Activated naive CD8-positive, alpha-beta T cell treated with anti-CD3 and anti-CD28 coated beads, Interleukin-2, amount 10 ng/mL, durations not matched to agents 7 days and 5 days (primary cell): ENCODE measurements at regions not wholly inside any gene's neighbourhood (a gene's known extent, or its start where the extent isn't known, plus 50 kb on each side); places are given as distances from the start of the nearest gene placed in this dataset.

ENCODE experiments used
- ATAC-seq: fragments of 150-1000 bp; cut with Tn5 transposase; one replicate; pipeline ENCODE4 v1.10.0; 2021; ENCODE audit warnings: low read depth, moderate library complexity
- POLR2A ChIA-PET: fragments of 350-600 bp; sonication (Branson Sonifier 250); formaldehyde crosslinking; loops from one replicate; lab custom pipeline; 2021; ENCODE audit warnings: antibody characterized with exemption; lab: Charles Lee
- DNase-seq: peaks from one replicate; pipeline ENCODE4 v3.0.0; 2021
- H3K27ac Mint-ChIP-seq: one replicate; pipeline ENCODE4 v1.8.0; 2022; ENCODE audit warnings: mild to moderate bottlenecking, mixed read lengths
- H3K27me3 Mint-ChIP-seq: one replicate; pipeline ENCODE4 v1.8.0; 2022; ENCODE audit warnings: mild to moderate bottlenecking, moderate library complexity, mixed read lengths
- H3K36me3 Mint-ChIP-seq: one replicate; pipeline ENCODE4 v1.8.0; 2021; ENCODE audit warnings: mild to moderate bottlenecking, mixed read lengths
- H3K4me1 Mint-ChIP-seq: one replicate; pipeline ENCODE4 v1.8.0; 2021; ENCODE audit warnings: mixed read lengths
- H3K4me3 Mint-ChIP-seq: one replicate; pipeline ENCODE4 v1.8.0; 2022; ENCODE audit warnings: mild to moderate bottlenecking, moderate library complexity, mixed read lengths
- H3K9me3 Mint-ChIP-seq: one replicate; pipeline ENCODE4 v1.8.0; 2021; ENCODE audit warnings: mixed read lengths

DNA sequence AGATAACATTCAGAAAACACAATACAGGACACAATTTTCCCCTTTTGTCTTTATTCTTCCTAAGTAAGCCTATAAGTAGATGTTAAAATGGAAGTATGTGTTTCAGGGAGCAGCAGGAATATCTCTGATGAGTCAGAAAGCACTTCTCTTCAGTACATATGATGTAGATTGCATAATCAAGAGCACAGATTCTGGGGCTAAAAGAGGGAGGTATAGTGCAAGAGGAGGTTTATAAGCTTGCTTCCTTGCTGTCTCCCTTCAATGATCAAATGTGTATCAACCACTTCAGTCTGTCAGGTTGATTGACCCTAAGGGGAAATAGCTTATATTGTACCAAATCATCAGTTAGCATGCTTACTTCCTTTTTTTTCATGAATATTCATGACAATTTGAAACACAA is 822.8 kb downstream of the BRINP3 start:
- ATAC-seq: no peak

DNA sequence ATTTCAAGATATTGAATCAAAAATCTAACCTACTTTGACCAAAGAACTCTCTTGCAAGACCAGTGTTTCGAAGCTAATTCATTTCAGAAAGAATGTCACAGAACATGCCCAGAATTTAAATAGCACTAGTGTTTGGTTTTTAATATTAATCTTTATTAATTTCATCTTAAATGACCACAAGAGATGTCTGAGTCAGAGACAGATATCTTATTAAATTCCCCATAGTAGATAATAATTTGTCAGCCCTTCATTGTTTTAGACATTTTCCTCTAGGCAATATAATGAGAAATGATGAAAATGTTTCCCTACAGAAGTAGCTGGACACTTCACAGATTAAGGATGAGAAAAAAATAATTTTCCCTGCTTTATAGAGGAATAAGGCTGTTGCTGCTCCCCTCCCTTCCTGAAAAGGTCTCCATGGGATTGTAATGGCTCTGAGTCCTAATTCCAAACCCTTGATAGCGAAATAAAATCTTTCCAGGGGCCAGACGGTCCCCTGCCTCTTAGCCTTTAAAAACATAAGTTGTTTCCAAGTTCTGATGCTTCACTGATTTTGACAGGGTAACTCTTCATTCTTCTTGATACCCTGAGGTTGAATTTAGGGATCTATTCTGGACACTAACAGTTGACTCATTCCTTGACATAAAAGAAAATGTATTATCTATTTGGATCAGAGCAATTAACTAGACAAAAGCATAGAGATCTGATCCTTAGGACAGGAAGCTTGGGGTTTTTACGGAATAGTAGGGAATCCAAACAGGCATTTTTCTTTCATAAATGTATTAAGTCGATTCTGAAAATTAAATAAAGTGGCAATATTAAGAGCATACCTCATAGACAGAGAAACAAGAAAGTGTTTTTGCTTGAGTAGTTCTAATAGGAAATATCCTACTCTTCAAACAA is 820.8 kb downstream of the BRINP3 start:
- ATAC-seq (no peak), DNase-seq (no peak)
- H3K27me3 Mint-ChIP-seq: no peaks in the 10 kb centered on the region
- H3K36me3 Mint-ChIP-seq: no peaks in the 10 kb centered on the region
- POLR2A ChIA-PET: no interaction called here
- peaks cover 4% of the 10 kb centered on the region for H3K9me3 Mint-ChIP-seq
- no peaks in the 10 kb centered on the region for H3K4me1 Mint-ChIP-seq
- no peak overlapping the region for H3K4me3 Mint-ChIP-seq
- no peak overlapping the region for H3K27ac Mint-ChIP-seq

More for the DNA sequence above, 822.8 kb downstream of the BRINP3 start:
- DNase-seq: no peak
- Mint-ChIP-seq H3K27ac (no peak overlapping the region), H3K9me3 (peaks cover 4% of the 10 kb centered on the region), H3K4me3 (no peak overlapping the region), H3K36me3 (no peaks in the 10 kb centered on the region), H3K4me1 (no peaks in the 10 kb centered on the region), H3K27me3 (no peaks in the 10 kb centered on the region)
- POLR2A ChIA-PET: no interaction called here

DNA sequence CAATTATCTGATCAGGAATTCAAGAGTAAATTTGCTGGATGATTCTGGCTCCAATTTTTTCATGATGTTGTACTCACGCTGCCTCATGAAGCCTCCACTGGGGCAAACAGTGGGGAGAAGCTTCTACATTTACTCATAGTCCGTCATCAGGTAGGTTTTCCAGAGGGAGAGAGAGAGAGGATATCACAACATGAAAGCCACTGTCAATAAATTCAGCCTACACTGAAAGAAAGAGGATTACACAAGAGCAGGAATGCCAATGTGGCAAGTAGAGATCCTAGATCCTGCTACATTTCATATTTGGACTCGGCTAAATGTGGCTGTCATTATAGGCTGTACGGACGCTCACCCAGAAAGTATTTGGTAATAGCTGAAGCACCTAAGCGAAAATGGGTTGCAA is 819.9 kb downstream of the BRINP3 start:
- Mint-ChIP-seq H3K9me3 (peaks cover 6% of the 10 kb centered on the region), H3K4me3 (no peak overlapping the region), H3K27ac (no peak overlapping the region), H3K36me3 (no peaks in the 10 kb centered on the region), H3K4me1 (no peaks in the 10 kb centered on the region), H3K27me3 (no peaks in the 10 kb centered on the region)
- ATAC-seq (no peak), DNase-seq (no peak)
- POLR2A ChIA-PET: no interaction called here

DNA sequence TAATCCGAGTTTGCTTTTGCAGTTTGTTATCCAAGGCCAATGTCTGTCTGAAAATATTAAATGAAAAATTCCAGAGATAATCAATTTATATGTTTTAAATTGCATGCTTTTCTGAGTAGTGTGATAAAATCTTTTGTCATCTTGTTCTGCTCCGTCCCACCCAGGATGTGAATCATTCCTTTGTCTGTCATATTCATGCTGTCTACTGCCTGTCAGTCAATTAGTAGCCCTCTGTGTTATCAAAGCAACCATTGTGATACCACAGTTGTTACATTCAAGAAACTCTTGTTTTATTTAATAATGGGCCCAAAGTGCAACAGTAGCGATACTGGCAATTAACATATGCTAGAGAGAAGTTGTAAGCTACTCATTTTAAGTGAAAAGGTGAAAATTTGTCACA is 819.3 kb downstream of the BRINP3 start:
- H3K4me1 Mint-ChIP-seq: no peaks in the 10 kb centered on the region
- POLR2A ChIA-PET: no interaction called here
- peaks cover 6% of the 10 kb centered on the region for H3K9me3 Mint-ChIP-seq
- H3K27ac Mint-ChIP-seq: no peak overlapping the region
- DNase-seq: no peak
- ATAC-seq: no peak
- no peak overlapping the region for H3K4me3 Mint-ChIP-seq
- H3K27me3 Mint-ChIP-seq: no peaks in the 10 kb centered on the region
- H3K36me3 Mint-ChIP-seq: no peaks in the 10 kb centered on the region

DNA sequence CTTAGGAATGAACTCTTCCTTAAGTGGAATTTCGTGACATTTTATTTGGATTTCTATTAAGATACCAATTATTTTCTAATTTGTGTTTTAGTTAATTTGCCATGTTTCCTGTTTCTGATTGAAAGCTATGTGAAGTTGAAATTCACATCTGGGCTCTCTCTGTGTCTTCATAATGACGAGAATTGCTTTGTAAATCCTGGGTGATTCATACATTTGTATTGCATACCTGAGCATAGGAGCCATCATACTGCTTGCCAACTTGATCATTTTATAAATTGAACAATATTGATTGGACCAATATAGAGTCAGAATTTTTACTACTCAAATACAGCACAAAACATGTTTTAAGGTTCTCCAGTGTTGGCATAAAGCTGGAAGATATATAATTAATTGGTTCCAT is 817.9 kb downstream of the BRINP3 start:
- ATAC-seq (no peak), DNase-seq (no peak)
- POLR2A ChIA-PET: no interaction called here
- H3K9me3 Mint-ChIP-seq: peaks cover 5% of the 10 kb centered on the region
- no peak overlapping the region for H3K4me3 Mint-ChIP-seq
- H3K4me1 Mint-ChIP-seq: no peaks in the 10 kb centered on the region
- no peaks in the 10 kb centered on the region for H3K27me3 Mint-ChIP-seq
- H3K36me3 Mint-ChIP-seq: no peaks in the 10 kb centered on the region
- H3K27ac Mint-ChIP-seq: no peak overlapping the region

DNA sequence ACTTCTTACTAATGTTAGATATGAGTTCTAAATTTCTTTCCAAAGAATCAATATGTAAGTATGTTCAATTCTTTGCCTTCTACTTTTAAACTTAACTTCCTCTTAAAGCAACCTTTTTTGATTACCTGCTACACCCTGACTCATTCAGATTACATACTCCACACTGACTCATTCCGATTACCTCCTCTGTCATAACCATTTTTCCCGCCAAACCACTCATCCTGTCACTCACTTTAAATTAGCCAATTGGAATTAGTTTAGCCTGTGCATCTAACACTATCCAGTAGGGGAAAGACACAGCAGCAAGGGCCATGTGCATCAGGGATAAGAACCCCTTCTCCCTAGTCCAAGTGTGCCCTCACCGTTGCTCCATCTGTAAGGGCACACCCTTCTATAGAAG is 815.5 kb downstream of the BRINP3 start:
- POLR2A ChIA-PET: no interaction called here
- Mint-ChIP-seq H3K27me3 (no peaks in the 10 kb centered on the region), H3K9me3 (peaks cover 8% of the 10 kb centered on the region), H3K4me3 (no peak overlapping the region), H3K36me3 (no peaks in the 10 kb centered on the region), H3K27ac (no peak overlapping the region), H3K4me1 (no peaks in the 10 kb centered on the region)
- no peak for ATAC-seq
- DNase-seq: no peak

DNA sequence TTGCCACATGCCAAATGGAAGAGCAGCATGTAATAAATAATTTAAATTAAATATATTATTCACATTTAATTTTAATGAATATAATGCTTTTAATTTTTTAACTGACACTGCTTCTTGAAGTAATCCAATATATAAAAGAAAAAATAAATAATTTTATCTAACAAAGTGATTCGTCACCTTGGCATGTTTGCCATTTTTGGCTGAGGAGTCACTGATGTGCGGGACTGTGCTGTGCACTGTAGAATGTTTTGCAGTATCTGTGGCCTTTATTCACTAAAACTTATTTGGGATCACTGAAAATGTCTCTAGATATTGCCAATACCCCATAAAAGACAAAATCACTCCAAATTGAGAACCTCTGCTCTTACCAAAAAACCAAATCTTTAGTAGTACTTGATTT is 807.8 kb downstream of the BRINP3 start:
- Mint-ChIP-seq H3K27me3 (no peaks in the 10 kb centered on the region), H3K9me3 (peaks cover 3% of the 10 kb centered on the region), H3K27ac (no peak overlapping the region), H3K36me3 (no peaks in the 10 kb centered on the region), H3K4me3 (no peak overlapping the region), H3K4me1 (no peaks in the 10 kb centered on the region)
- POLR2A ChIA-PET: no interaction called here
- DNase-seq (no peak), ATAC-seq (no peak)

DNA sequence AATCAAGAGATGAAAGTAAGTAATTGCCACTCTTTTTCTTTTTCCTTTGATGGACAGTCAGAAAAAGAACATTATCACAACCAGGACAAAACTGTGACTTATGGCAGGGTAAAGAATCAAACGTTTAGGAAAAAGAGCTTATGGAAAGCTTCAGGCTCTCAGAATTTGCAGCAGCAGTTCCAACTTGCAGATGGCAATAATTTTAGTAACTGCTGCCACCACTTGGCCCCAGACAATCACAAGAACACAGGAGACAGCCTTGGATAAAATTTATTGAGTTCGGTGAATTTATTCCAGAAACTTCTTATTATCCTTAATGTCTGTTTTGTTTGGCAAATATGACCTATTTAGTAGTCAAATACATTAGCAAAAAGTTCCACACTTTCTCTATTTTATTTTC is 804.4 kb downstream of the BRINP3 start:
- Mint-ChIP-seq H3K4me1 (no peaks in the 10 kb centered on the region), H3K4me3 (no peak overlapping the region), H3K27ac (no peak overlapping the region), H3K36me3 (no peaks in the 10 kb centered on the region), H3K9me3 (no peaks in the 10 kb centered on the region), H3K27me3 (no peaks in the 10 kb centered on the region)
- DNase-seq: no peak
- POLR2A ChIA-PET: no interaction called here
- no peak for ATAC-seq

DNA sequence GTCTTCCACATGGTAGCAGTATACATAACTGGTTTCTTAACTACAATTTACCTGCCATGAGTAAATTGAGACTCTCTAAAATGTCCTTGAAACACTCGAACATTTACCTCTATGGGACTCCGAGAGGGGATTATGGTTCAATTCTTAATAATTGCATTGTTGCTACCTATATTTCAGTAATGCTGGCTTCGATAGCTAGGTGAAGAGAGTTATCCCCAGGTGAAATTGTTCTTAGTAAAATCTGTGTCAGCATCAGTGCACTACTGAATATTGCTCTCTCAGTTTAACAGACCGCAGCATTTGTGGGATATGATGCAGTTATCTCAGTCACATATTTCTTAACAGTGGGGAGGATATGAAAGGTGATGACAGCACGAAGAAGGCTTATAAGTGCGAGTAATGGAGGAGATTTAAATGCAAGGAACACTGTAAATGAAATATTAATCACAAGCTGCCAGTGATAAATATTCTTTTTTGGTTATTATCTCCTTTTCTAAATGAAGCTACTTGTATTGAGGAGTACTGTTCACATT is 801.9 kb downstream of the BRINP3 start:
- POLR2A ChIA-PET: no interaction called here
- Mint-ChIP-seq H3K9me3 (peaks cover 4% of the 10 kb centered on the region), H3K27ac (no peak overlapping the region), H3K4me3 (no peak overlapping the region), H3K27me3 (no peaks in the 10 kb centered on the region), H3K4me1 (no peaks in the 10 kb centered on the region), H3K36me3 (no peaks in the 10 kb centered on the region)
- no peak for DNase-seq
- ATAC-seq: no peak

DNA sequence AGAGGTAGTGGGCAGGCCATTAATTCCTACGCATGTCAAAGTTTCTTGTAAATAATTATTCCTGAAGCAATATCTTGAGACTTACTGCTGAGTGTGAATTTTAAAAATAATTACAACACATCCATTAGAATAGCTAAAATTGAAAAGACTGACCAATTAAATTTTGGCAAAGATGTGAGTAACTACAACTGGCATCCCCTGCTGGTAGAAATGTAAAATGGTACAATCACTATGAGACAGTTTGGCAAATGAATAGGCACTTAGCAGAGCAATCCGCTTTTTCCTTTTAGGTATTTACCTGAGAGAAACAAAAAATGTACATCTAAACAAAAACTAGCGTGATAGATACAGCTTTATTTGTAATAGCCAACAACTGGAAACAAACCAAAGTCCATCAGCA is 798.9 kb downstream of the BRINP3 start:
- Mint-ChIP-seq H3K27ac (no peak overlapping the region), H3K27me3 (no peaks in the 10 kb centered on the region), H3K4me3 (no peak overlapping the region), H3K36me3 (no peaks in the 10 kb centered on the region), H3K4me1 (no peaks in the 10 kb centered on the region), H3K9me3 (peaks cover 4% of the 10 kb centered on the region)
- POLR2A ChIA-PET: no interaction called here
- DNase-seq (no peak), ATAC-seq (no peak)

DNA sequence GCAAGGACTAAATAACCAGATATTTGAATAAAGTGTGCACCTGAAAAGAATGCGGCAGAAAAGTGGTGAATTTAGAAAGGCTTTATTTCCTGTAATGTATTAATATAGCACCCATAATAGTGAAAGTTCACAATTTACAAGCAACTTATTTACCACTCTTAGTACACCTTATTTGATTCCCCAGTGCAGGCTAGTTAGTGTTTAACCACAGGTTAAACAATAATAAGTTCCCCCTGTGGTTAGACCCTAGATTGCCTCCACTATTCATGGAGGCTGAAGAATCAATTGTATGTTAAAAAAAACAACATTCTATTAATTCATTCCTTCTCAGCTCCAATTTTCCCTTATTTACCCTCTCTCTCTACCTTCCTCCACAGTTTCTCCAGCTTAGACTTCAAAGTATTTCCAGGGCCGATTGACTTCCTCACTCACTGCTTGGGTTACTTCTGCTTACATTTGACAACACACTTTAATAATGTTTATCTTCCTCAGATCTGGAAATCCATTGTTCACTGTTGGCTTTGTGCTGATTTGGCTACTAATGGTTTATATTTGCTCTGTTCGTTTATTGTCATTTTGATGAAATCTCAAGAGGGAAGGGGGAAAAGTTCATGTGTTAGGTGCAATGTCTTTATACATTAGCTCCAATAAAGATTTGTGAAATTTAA is 796.3 kb downstream of the BRINP3 start:
- ATAC-seq (no peak), DNase-seq (no peak)
- no peaks in the 10 kb centered on the region for H3K36me3 Mint-ChIP-seq
- no peaks in the 10 kb centered on the region for H3K4me1 Mint-ChIP-seq
- no peak overlapping the region for H3K27ac Mint-ChIP-seq
- peaks cover 4% of the 10 kb centered on the region for H3K9me3 Mint-ChIP-seq
- H3K27me3 Mint-ChIP-seq: no peaks in the 10 kb centered on the region
- POLR2A ChIA-PET: interaction anchor here (0.7 kb wide), 1 partner anchor 27 kb away, joined by 4 read pairs; no protein-coding TSS in a partner anchor
- H3K4me3 Mint-ChIP-seq: no peak overlapping the region

DNA sequence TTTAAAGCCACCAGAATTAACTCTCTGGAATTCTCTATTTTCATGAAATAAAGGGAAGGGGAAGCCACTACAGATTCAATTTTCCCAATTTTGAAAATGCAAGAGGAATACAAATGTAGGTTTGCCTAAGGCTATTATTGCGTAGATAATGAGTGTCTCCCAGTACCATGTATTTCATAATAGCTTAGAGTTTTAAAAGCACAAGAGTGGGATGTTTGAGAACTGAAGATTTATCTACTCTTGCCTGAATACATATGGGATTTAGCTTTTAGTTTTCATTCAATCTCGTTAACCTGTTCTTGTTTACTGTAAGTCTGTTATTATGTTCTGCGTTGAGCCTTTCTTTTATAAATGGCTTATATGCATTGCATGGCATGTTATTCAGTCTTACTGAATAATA is 795.1 kb downstream of the BRINP3 start:
- Mint-ChIP-seq H3K27me3 (no peaks in the 10 kb centered on the region), H3K36me3 (no peaks in the 10 kb centered on the region), H3K9me3 (peaks cover 4% of the 10 kb centered on the region), H3K27ac (no peak overlapping the region), H3K4me3 (no peak overlapping the region), H3K4me1 (no peaks in the 10 kb centered on the region)
- POLR2A ChIA-PET: no interaction called here
- DNase-seq (no peak), ATAC-seq (no peak)

DNA sequence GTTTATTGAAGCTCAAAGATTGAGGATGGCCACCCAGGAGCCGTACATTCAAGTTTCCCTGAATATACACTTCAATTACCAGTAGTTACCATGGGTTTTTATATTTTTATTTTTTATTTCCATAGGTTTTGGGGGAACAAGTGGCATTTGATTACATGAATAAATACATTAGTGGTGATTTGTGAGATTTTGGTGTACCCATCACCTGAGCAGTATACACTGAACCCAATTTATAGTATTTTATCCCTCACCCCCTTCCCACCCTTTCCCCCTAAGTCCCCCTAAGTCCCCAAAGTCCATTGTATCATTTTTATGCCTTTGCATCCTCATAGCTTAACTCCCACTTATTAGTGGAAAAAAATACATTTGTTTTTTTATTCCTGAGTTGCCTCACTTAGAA is 791.4 kb downstream of the BRINP3 start:
- Mint-ChIP-seq H3K4me3 (no peak overlapping the region), H3K36me3 (no peaks in the 10 kb centered on the region), H3K4me1 (no peaks in the 10 kb centered on the region), H3K27ac (no peak overlapping the region), H3K27me3 (no peaks in the 10 kb centered on the region), H3K9me3 (no peaks in the 10 kb centered on the region)
- no peak for DNase-seq
- POLR2A ChIA-PET: no interaction called here
- no peak for ATAC-seq

DNA sequence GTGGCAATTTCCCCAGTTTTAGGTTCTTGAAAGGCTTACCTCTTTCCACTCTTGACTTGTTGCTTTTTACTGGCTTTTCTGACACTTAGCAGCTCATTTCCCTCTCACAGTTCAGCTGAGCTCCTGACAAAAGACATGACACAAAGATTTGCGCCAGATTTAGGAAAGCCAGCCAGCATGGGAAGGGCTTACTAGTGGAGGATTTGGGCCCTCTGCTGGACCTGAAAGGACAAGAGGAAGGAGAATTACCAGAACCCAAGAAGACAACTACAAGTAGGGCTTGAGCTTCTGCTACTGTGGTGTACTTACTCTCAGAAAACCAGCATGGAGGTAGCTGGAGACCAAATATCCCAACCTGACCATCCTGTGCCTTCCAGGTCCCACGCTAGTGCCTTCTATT is 784.5 kb downstream of the BRINP3 start:
- H3K27me3 Mint-ChIP-seq: no peaks in the 10 kb centered on the region
- POLR2A ChIA-PET: no interaction called here

More for the DNA sequence above, 784.5 kb downstream of the BRINP3 start:
- no peak for DNase-seq
- Mint-ChIP-seq H3K27ac (no peak overlapping the region), H3K9me3 (no peaks in the 10 kb centered on the region), H3K36me3 (no peaks in the 10 kb centered on the region), H3K4me1 (no peaks in the 10 kb centered on the region), H3K4me3 (no peak overlapping the region)
- ATAC-seq: no peak
